SK-N-SH treated with all-trans-retinoic acid at 6 μM for 48 hours (cell line): ENCODE measurements at regions not wholly inside any gene's neighbourhood (a gene's known extent, or its start where the extent isn't known, plus 50 kb on each side); places are given as distances from the start of the nearest gene placed in this dataset.

Experiments
- ATAC-seq: fragments of 200-7000 bp; cut with Tn5 transposase; 3 replicates; pipeline ENCODE4 v1.9.1; 2020; ENCODE audit warnings: mild to moderate bottlenecking, moderate library complexity
- ARNTL ChIP-seq: fragments of 450-650 bp; formaldehyde crosslinking; IDR thresholded peaks from 2 replicates; pipeline ENCODE4 v1.5.0; 2020; ENCODE audit warnings: low read depth, mild to moderate bottlenecking, moderate library complexity, borderline replicate concordance
- BACH2 ChIP-seq: fragments of 250-450 bp; sonication (Bioruptor Pico); IDR thresholded peaks from 2 replicates; pipeline ENCODE4 v1.9.0; 2021; ENCODE audit warnings: mild to moderate bottlenecking, borderline replicate concordance
- CREB5 ChIP-seq: fragments of 250-450 bp; sonication (Bioruptor Pico); IDR thresholded peaks from 2 replicates; pipeline ENCODE4 v1.5.1; 2020; ENCODE audit warnings: low read depth, mild to moderate bottlenecking, moderate library complexity
- CSDC2 ChIP-seq: fragments of 250-450 bp; sonication (Bioruptor Pico); IDR thresholded peaks from 2 replicates; pipeline ENCODE4 v1.5.0; 2020; ENCODE audit warnings: mild to moderate bottlenecking, moderate library complexity
- ESRRG ChIP-seq: fragments of 250-450 bp; sonication (Bioruptor Pico); IDR thresholded peaks from 2 replicates; pipeline ENCODE4 v1.6.1; 2021; ENCODE audit warnings: mild to moderate bottlenecking
- GLIS3 ChIP-seq: fragments of 250-450 bp; sonication (Bioruptor Pico); IDR thresholded peaks from 2 replicates; pipeline ENCODE4 v1.5.0; 2020; ENCODE audit warnings: mild to moderate bottlenecking, moderate library complexity
- ISL1 ChIP-seq: fragments of 250-450 bp; sonication (Bioruptor Pico); IDR thresholded peaks from 2 replicates; pipeline ENCODE4 v2.1.2; 2022; ENCODE audit warnings: mild to moderate bottlenecking, moderate library complexity
- OSR1 ChIP-seq: fragments of 250-450 bp; sonication (Bioruptor Pico); IDR thresholded peaks from 2 replicates; pipeline ENCODE4 v1.8.0; 2022; ENCODE audit warnings: moderate library complexity, mild to moderate bottlenecking, inconsistent platforms
- PATZ1 ChIP-seq: fragments of 250-450 bp; sonication (Bioruptor Pico); IDR thresholded peaks from 2 replicates; pipeline ENCODE4 v1.8.0; 2020; ENCODE audit warnings: mild to moderate bottlenecking, moderate library complexity, borderline replicate concordance
- PPARA ChIP-seq: fragments of 250-450 bp; sonication (Bioruptor Pico); IDR thresholded peaks from 2 replicates; pipeline ENCODE4 v1.5.0; 2020; ENCODE audit warnings: mild to moderate bottlenecking, borderline replicate concordance
- RARB ChIP-seq: fragments of 250-450 bp; sonication (Bioruptor Pico); IDR thresholded peaks from 2 replicates; pipeline ENCODE4 v1.8.0; 2021; ENCODE audit warnings: mild to moderate bottlenecking, moderate library complexity
- SNAI2 ChIP-seq: fragments of 250-450 bp; sonication (Bioruptor Pico); IDR thresholded peaks from 2 replicates; pipeline ENCODE4 v1.5.0; 2020; ENCODE audit warnings: mild to moderate bottlenecking, moderate library complexity
- TOX ChIP-seq: fragments of 250-450 bp; sonication (Bioruptor Pico); IDR thresholded peaks from 2 replicates; pipeline ENCODE4 v1.8.0; 2021; ENCODE audit warnings: mild to moderate bottlenecking, moderate library complexity, borderline replicate concordance
- TSHZ2 ChIP-seq: fragments of 250-450 bp; sonication (Bioruptor Pico); IDR thresholded peaks from 2 replicates; pipeline ENCODE4 v1.5.0; 2020; ENCODE audit warnings: mild to moderate bottlenecking, moderate library complexity
- ZC3H10 ChIP-seq: fragments of 250-450 bp; sonication (Bioruptor Pico); IDR thresholded peaks from 2 replicates; pipeline ENCODE4 v1.5.1; 2021; ENCODE audit warnings: mild to moderate bottlenecking, moderate library complexity
- ZFP3 ChIP-seq: fragments of 250-450 bp; sonication (Bioruptor Pico); IDR thresholded peaks from 2 replicates; pipeline ENCODE4 v1.5.0; 2020; ENCODE audit warnings: mild to moderate bottlenecking, moderate library complexity
- ZNF565 ChIP-seq: fragments of 450-650 bp; formaldehyde crosslinking; conservative IDR thresholded peaks from 2 replicates; pipeline ENCODE4 v1.5.0; 2020; ENCODE audit warnings: low read depth, mild to moderate bottlenecking, moderate library complexity
- ZNF70 ChIP-seq: fragments of 450-650 bp; formaldehyde crosslinking; IDR thresholded peaks from 2 replicates; pipeline ENCODE4 v1.5.0; 2020; ENCODE audit warnings: mild to moderate bottlenecking, moderate library complexity

- ATAC-seq, result no peak
- no peak for TF ChIP-seq ESRRG (CRISPR knock-in tag)
- TF ChIP-seq BACH2 (CRISPR knock-in tag), result no peak
- no peak for TF ChIP-seq OSR1 (CRISPR knock-in tag)
- TF ChIP-seq ZNF70, result no peak
- TF ChIP-seq ARNTL (CRISPR knock-in tag), result no peak
- no peak for TF ChIP-seq TSHZ2
These were observed 206.9 kb downstream of the PTEN start for GRCh38 chr10:88070080-88070880.

GRCh38 chr10:88071879-88072278 lies 208.5 kb downstream of the PTEN start:
- no peak for ATAC-seq
- TF ChIP-seq ZNF70, result no peak
- TF ChIP-seq TSHZ2, result no peak
- TF ChIP-seq CSDC2 (CRISPR knock-in tag), result no peak
- no peak for TF ChIP-seq ZFP3 (CRISPR knock-in tag)

- ATAC-seq, result no peak
- TF ChIP-seq ISL1 (CRISPR knock-in tag) (no peak), ZFP3 (CRISPR knock-in tag) (no peak), CREB5 (CRISPR knock-in tag) (no peak), ZNF565 (no peak), TSHZ2 (no peak), ARNTL (CRISPR knock-in tag) (no peak), ESRRG (CRISPR knock-in tag) (no peak), ZC3H10 (CRISPR knock-in tag) (no peak), RARB (CRISPR knock-in tag) (no peak), PPARA (CRISPR knock-in tag) (no peak), GLIS3 (CRISPR knock-in tag) (no peak), PATZ1 (no peak), SNAI2 (no peak), TOX (CRISPR knock-in tag) (no peak)
These were observed 210.3 kb downstream of the PTEN start for GRCh38 chr10:88073682-88074081.
